Skin epidermis (tissue), 12 donors: ENCODE measurements at regions not wholly inside any gene's neighbourhood (a gene's known extent, or its start where the extent isn't known, plus 50 kb on each side); places are given as distances from the start of the nearest gene placed in this dataset.
A peak's percentile ranks its signal among the peaks of the same experiment; 100 is the strongest.

Experiments
- H3K27ac ChIP-seq, 21 experiments: fragments of 200-600 bp; sonication (generic) in 11 of 21; one replicate each; pipeline ENCODE4 v1.5.0; 2020; ENCODE audit warnings: mild to moderate bottlenecking in 3 of 21, inconsistent platforms in 2 of 21, moderate library complexity in 2 of 21
- H3K4me3 ChIP-seq, 7 experiments: fragments of 200-600 bp; sonication (generic) in 2 of 7; one replicate each; pipeline ENCODE4 v1.5.0; 2020; ENCODE audit warnings: inconsistent platforms in 2 of 7, mild to moderate bottlenecking in 2 of 7, moderate library complexity in 1 of 7

DNA sequence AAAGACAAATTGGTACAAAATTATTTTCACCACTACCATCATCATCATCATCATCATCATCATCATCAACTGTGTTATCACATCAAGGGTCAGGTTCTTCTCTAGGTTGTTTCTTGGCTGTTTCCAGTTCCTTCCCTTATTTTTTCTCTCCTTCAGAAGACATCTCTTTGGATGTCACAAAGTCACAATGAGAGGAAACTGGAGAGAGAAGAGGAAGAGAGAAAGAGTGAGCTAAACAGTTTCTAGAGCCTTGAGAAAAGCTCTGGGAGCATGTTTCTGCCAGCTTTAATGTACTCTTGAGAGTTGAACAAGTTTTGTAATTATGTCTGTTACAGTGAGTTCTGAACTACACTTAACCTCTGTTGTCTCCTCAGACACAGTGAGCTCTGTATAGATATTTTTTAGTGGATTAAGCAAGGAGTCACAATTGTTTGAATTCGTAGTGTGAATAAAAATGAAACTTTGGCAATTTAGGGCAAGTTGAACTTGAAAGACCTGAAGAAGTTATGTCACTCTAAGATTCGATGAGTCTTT, 123.0 kb upstream of the AKIRIN2 start:
- Histone ChIP-seq H3K4me3 (no peak overlapping the region), H3K27ac (peak overlapping the region in 3 of 21 experiments; percentile 6 to 34 (median 33))

DNA sequence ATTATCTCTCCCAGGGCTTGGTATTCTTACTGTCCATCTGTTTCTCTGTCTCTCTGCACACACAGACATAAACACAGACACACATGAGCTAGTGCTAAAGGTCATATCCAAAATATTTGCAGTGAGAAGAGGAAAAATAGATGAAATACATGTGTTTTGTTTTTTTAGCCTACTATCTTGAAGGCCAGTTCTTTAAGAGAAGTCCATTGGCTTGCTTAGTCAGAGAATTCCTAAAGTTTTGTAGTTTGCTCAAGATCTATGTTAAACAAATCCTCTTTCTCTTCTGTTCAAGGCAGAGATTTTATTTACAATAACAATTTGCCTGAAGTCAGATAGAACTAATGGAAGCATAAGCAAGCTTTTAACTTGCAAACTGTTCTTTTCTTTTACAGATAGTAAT, 120.0 kb upstream of the AKIRIN2 start:
- no peak overlapping the region for H3K27ac ChIP-seq
- H3K4me3 ChIP-seq = no peak overlapping the region

DNA sequence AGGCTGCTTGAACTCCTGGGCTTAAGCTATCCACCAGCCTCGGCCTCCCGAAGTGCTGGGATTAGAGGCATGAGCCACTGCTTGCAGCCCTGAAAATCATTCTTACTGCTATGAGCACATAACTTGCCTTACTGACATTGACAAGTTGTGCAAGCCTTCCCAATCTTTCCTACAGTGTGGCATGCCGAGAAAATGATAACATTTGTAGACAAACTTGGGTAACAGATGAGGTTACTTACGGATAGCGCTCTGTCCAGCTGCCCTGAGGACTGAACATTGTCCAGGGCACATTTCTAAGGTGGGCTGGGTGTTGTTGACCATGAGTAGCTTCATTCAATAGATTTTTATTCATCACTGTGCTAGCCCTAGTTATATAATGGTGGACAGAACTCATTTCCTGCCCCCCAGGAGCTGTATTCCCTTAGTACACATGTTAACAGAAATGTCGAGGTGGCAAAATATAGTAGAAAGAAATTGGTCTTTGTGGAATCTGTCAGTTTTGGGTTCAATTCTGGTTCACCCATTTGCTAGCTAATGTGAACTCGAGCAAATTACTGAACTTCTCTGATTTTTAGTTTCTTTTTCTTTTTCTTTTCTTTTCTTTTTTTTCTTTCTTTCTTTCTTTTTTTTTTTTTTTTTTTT, 118.4 kb upstream of the AKIRIN2 start:
- Histone ChIP-seq H3K4me3 (no peak overlapping the region), H3K27ac (no peak overlapping the region)

DNA sequence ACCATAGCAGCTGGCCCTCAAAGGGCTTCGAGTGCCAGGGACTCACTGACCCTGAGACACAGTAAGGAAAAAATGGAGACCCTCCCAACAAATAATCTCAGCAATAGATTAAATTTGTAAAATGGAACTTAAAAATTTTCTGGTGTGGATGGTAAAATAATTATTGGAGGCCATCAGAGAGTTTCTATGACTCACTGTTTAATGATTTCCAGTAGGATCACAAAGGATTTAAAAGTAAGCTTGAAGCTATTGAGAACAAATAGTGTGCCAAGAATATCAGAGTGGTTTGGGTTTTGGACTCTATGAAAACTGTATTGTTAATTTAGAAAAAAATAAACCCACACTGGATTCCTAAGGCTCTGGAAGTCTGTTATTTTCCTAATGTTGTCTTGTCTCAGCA, 115.2 kb upstream of the AKIRIN2 start:
- Histone ChIP-seq H3K4me3 (no peak overlapping the region), H3K27ac (no peak overlapping the region)

DNA sequence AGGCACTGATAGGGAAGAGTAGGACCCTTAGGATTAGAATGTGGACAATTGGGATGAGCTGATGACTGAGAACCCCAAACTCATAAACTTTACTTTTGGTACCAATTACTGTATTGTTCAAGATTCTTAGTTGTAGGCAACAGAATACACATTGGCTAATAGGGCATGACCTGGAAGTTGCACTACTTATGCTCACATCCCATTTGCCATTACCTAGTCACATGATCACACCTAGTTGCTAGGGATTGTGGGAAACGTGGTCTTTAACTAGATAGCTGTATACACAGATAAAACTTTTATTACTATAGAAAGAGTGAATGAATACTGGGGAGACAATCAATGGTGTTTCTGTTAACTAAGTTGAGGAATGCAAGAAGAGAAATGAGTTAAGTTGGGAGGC, 113.4 kb upstream of the AKIRIN2 start:
- H3K27ac ChIP-seq = no peak overlapping the region

DNA sequence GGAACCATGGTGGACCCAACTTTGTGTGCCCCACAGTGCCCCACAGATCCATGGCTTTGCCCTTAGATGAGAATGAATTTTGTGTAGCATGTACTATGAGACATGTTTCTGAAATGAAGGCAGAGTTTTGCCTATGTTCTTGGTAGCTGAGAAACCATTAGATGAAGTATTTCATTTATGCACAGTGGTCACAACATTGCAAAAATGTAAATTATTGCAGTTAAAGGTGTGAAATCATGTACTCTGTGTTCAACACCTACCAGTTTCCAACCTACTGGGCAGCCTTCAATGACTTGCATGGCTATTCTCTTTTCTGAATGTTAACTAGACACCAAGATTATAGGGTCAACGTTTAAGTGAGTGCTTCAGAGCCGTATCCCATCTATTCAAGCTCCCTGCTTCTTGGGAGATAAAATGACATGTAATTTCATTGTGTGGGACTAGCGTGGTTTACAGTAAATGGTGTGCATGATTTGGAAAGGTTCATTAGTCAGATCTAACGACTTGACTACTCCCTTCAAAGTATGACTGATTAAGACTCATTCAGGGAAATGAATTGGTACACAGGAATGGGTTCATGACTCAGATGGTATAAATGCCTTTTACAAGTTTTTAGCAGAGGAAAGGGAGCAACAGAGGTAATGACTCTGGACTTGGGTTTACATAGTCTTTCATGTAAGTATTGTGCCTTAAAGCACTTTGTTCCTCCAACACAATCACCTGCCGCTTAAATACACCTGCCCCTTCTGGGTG, 106.1 kb upstream of the AKIRIN2 start:
- Histone ChIP-seq H3K4me3 (no peak overlapping the region), H3K27ac (no peak overlapping the region)

More for the DNA sequence above, 113.4 kb upstream of the AKIRIN2 start:
- H3K4me3 ChIP-seq = no peak overlapping the region

DNA sequence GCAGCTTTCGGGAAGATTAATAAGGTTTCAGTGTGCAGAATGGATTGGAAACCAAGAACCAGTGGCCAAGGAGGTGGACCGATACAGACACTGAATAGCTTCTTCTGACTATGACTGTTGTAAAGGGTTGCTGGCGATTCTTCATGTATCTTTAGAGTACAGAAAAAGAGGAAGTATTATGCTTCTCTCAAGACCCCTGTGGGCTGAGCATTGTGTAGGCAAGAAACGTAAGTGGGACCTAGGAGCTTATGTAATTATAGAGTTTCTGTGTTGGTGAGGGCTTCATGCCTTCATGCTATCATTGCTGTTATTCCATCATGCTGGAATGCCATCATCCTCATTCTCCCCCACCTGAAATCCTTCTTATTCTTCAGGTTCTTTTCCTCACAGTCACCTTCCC, 105.4 kb upstream of the AKIRIN2 start:
- Histone ChIP-seq H3K4me3 (no peak overlapping the region), H3K27ac (no peak overlapping the region)

DNA sequence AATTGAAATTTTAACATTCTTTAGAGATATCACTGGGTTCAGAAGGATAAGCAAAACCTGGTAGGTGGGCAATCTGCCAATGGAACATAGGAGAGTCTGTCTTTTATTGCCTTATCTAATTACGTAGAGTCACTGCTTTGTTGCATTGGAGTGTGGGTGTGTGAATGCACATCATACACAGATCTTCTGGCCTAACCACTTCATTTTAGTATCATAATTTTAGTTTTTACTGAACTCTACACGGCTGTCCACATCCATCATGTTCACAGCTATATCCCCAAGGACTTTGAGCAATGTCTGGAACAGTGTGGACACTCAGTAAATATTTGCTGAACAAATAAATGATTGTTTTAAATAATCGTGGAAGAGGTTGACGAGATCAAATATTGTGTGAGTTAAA, 104.6 kb upstream of the AKIRIN2 start:
- H3K27ac ChIP-seq = no peak overlapping the region
- no peak overlapping the region for H3K4me3 ChIP-seq

DNA sequence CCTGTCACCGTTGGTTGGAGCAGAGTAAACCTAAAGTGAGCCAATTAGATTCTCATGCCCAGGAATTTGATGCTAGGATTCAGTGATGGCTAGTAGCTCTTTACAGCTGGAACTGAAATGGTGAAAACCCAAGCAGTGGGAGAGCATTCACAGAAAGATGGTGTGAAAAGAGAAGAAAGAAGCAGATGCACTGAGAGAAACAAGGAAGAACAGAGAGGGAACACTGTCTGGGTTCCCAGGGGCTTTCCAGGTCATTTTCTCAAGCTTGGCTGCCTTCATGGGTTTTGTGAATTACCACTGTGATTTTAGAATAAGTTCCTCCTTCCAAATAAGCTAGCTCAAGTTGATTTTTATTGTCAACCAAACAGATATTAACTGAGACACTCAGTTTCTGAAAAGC, 104.1 kb upstream of the AKIRIN2 start:
- Histone ChIP-seq H3K4me3 (no peak overlapping the region), H3K27ac (no peak overlapping the region)

DNA sequence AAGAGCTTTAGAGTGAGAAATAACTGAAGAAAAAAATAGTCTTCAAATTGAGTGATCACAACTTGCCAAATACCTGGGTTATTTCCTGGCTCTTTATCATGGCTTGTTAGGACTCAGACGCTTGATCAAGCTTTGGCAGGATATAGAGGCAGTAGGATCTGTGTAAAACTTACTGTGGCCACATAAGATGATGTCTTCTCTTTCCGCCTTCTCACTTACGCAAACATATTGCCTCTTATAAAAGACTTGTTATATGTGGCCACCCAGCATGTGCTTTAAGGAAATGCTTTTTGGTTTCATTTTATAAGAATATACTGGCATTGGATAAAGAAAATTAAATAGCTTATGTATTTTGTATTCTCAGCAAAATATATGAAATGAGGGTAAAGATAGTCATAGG, 101.8 kb upstream of the AKIRIN2 start:
- no peak overlapping the region for H3K27ac ChIP-seq

DNA sequence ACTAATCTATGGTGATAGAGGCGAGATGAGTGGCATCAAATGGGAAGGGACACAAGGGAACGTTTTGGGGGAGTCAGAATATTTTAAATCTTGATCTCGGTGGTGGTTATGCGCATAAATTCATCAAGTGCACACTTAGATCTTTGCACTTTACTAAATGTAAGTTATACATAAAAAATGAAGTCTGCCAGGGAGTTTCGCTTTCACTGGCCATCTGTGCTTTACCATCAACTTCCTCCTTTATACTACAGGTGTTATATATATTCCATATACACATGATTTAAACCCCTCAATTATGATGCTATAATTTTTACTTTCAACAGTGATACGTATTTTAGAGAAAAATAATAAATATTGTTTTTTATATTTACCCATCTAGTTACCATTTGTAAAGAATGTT, 97.6 kb upstream of the AKIRIN2 start:
- Histone ChIP-seq H3K27ac (no peak overlapping the region), H3K4me3 (no peak overlapping the region)

More for the DNA sequence above, 101.8 kb upstream of the AKIRIN2 start:
- H3K4me3 ChIP-seq = no peak overlapping the region

DNA sequence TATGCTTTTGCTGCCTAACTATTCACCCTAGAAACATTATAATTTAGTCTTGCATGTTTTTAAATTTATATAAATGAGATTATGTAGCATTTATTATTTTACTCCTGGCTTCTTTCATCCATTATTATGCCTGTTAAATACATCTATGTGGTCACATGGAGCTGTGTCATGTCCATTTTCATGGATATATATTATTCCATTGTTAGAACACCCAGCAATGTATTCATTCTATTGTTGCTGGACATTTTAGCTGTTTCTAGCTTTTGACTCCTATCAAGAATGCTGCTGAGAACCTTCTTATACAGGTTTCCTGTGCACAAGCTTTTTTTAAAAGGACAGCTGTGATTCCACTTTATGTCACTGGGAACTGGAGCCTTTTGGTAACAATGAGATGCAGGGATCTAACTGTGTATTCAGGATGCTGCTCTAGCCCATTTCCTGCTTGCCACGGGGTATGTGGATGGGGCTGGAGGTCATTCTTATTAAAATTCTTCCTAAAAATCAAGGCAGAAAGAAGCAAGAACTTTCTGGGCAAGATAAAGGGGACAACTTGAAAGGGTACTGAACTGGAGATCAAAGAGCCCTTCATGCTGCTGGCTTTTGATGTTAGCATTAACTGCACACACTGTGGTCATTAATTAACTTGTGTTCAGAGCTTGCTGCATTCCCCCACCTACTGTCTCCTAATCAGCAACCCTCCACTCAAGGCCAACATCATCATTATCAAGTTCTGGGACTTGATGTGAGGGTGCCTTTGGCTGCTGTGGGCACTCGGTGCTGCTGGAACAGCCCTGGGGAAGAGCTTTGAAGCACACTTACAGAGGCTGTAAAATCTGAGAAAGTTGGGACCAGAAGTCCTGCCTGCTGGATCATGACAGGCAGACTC, 96.6 kb upstream of the AKIRIN2 start:
- Histone ChIP-seq H3K4me3 (no peak overlapping the region), H3K27ac (no peak overlapping the region)

DNA sequence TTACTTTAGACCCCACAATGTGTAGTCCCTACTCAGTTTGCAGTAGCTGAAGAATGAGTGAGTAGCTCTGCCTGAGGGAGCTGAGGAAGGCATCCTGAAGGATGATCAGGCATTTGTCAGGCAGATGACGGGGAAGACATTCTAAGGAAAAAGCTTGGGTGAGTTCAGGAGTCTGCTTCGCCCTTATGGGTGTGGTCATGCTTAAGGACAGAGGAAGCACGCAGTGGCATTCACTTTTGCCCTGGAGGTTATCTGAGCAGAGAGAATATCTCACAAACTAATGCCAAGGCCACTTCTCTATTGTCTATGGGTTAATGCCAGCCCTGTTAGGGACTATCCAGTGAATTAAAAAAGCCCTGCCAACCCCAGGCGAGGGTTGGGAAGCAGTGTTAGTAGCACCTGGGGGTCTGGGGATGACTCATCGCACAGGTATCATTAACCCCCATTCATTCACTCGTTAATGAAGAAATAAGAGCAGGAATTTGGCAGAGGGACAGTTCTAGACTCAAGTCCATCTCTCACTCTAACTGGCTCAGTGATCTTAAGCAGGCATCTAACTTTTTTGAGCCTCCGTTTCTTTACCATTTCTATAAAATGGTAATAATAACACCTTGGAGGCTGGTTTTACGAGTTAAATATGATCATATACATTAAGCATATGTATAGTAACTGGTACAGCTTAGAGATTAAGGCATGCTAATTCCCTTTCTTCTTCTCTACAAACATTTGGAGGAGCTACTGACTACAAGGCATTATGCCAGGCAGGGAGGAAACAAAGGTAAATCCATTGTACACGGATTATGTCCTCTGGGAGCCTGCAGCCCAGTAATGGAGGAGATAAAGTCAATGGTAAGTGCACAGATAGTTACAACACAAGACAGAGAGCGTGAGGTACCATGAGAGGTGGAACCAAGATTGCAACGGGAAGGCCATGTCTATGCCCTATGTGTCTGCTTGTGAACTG, 93.2 kb upstream of the AKIRIN2 start:
- no peak overlapping the region for H3K4me3 ChIP-seq
- no peak overlapping the region for H3K27ac ChIP-seq

DNA sequence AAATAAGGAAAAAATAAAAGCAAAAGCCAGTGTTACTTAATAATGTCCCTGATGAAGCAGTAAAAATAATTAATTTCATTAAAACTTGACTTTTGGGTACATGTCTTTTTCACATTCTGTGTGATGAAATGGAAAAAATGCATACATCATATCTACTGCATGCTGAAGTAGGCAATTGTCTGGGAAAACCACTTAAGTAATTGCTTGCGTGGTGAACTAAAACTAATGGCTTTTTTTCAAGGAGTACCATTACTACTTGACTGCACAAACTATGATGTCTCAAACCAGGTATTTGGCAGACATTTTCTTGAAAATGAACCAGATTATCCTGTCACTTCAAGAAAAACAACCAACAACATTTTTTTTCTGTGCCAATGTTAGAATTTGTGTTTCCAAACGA, 91.3 kb upstream of the AKIRIN2 start:
- Histone ChIP-seq H3K27ac (no peak overlapping the region), H3K4me3 (no peak overlapping the region)

DNA sequence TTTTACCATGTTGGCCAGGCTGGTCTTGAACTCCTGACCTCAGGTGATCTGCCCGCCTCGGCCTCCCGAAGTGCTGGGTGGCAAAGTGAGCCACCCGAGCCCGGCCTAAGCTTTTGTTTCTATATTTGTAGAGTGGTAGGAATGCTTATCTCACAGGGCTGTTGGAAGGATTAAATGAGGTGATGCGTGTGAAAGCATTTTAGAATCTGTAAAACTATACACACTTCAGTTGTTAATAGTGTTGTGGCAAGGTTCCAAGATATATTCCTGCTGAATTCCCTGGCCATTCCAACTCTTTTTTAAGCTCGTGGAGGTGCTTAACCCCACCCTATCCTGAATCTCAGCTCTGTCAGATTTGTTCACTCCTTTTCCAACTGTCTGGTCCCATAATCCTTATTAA, 89.9 kb upstream of the AKIRIN2 start:
- no peak overlapping the region for H3K27ac ChIP-seq

DNA sequence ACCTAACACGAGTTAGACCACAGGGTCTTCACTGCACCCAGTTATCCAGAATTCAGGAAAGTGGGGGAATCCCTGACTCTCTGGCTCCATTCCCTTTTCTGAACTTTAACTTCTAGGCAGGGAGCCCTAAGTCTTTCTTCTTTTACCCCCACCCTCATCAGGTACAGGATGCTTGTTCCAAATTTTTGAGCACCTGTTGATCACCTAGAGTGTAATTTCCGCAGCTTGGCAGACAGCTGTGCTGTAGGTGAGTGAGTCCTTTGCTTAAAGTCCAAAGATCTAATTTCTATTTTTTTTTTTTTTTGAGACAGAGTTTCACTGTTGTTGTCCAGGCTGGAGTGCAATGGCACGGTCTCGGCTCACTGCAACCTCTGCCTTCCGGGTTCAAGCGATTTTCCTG, 89.5 kb upstream of the AKIRIN2 start:
- Histone ChIP-seq H3K4me3 (no peak overlapping the region), H3K27ac (no peak overlapping the region)

More for the DNA sequence above, 89.9 kb upstream of the AKIRIN2 start:
- H3K4me3 ChIP-seq = no peak overlapping the region

DNA sequence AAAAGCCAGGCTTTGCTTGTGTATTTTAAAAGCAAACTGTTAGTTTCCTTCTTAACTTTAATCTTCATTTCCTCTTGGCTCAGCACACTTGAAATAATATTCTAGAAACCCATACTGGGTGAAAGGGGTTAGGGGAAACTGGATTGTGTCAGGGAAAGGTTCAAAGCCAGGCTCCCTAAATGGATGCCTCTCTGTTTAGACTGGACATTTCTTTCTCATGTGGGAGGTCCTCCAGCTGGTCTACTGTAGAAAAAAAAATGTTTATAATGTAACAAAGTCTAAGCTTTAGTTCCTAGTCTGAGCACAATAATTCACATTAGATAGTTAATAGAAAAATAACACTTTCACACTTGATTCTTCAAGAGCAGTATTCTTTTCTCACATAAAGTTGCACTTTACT, 89.0 kb upstream of the AKIRIN2 start:
- Histone ChIP-seq H3K27ac (no peak overlapping the region), H3K4me3 (no peak overlapping the region)

DNA sequence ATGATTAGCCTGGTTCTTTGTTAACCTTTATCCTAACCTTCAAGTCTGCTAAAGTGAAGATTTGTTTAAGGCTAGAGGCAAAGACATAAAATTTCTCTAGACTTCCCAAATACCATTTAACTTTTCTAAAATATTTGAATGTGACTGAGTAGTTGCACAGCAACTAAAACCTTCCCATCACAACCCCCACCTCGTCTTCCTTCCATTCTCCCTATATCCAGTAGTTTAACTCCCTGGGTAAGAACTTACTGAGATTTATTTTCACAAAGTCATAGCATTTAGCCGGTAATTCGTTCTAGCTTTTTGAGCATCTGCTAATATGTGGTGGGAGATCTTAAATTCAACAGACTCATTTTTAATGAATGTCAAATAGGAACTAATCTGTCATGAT, 87.9 kb upstream of the AKIRIN2 start:
- Histone ChIP-seq H3K27ac (peak overlapping the region in 2 of 21 experiments; percentile 6 to 54), H3K4me3 (no peak overlapping the region)

DNA sequence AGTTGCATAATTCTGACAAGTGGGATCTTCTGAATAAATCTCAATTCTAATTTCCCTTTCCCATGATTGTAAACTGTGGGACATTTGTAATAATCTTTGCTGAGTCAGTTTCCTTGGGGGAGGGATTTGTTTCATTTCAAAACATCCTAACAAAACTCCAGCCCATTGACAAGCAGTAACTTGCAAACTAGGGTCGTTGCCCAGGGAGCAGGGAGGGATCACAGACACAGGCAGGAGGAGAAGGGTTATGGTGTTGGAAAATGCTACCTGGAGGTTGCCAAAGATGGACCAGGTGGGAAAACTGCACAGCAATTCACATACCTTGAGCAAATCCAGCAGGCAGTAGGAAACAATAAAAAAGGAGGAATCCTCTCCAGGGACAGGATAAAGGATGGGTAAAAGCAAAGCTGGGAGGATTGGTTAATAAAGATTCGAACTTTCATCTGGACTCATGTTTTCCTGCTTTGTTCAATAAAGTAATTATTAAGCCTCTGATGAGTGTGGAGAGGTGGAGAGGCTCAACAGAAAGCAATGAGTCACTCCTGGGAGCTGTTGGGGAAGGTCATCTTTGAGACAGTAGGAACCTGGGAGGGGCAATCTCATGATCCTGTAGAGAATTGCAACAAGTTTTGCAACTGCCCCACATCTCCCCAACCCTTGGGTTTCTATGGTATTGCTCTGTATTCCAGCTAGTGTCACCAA, 87.3 kb upstream of the AKIRIN2 start:
- Histone ChIP-seq H3K4me3 (no peak overlapping the region), H3K27ac (peak overlapping the region in 2 of 21 experiments; percentile 6 to 54)
